Kidney epithelial cell (primary cell): ENCODE measurements at regions not wholly inside any gene's neighbourhood (a gene's known extent, or its start where the extent isn't known, plus 50 kb on each side); places are given as distances from the start of the nearest gene placed in this dataset.

Experiments
- DNase-seq: peaks from one replicate; pipeline ENCODE4 v3.0.0-alpha.2; 2010; ENCODE audit warnings: low read depth
- H3K27me3 ChIP-seq: 2 replicates; pipeline ENCODE4 v1.6.0; 2011; ENCODE audit warnings: low read length; ENCODE audit not compliant: control insufficient read depth, insufficient read depth
- H3K36me3 ChIP-seq: 2 replicates; pipeline ENCODE4 v1.5.1; 2011; ENCODE audit warnings: low read length; ENCODE audit not compliant: control insufficient read depth, insufficient read depth
- H3K4me3 ChIP-seq: 2 replicates; pipeline ENCODE4 v1.5.1; 2011; ENCODE audit warnings: low read depth, mild to moderate bottlenecking, control low read depth, low read length
- CTCF ChIP-seq: IDR thresholded peaks from 2 replicates; pipeline ENCODE4 v1.5.1; 2011; ENCODE audit warnings: mild to moderate bottlenecking, moderate library complexity, low read length, control low read depth, inconsistent platforms; ENCODE audit not compliant: insufficient read depth, poor library complexity, severe bottlenecking

- no peaks in the 10 kb centered on the region for H3K27me3 ChIP-seq
- no peak for TF ChIP-seq CTCF
- no peaks in the 10 kb centered on the region for H3K36me3 ChIP-seq
- DNase-seq: no peak
- H3K4me3 ChIP-seq: no peak overlapping the region
Measured at GRCh38 chr5:68409259-68409658, 193.7 kb downstream of the PIK3R1 start.

GRCh38 chr5:68411161-68411560, 195.6 kb downstream of the PIK3R1 start:
- H3K4me3 ChIP-seq: no peak overlapping the region
- DNase-seq: no peak
- TF ChIP-seq CTCF: no peak
- no peaks in the 10 kb centered on the region for H3K27me3 ChIP-seq
- no peaks in the 10 kb centered on the region for H3K36me3 ChIP-seq

GRCh38 chr5:68415177-68416085, 199.9 kb downstream of the PIK3R1 start:
- Histone ChIP-seq H3K36me3 (no peaks in the 10 kb centered on the region), H3K27me3 (no peaks in the 10 kb centered on the region), H3K4me3 (no peak overlapping the region)
- no peak for DNase-seq
- no peak for TF ChIP-seq CTCF

GRCh38 chr5:68416714-68417113, 201.2 kb downstream of the PIK3R1 start:
- H3K4me3 ChIP-seq: no peak overlapping the region
- no peaks in the 10 kb centered on the region for H3K27me3 ChIP-seq
- TF ChIP-seq CTCF: no peak
- H3K36me3 ChIP-seq: no peaks in the 10 kb centered on the region
- no peak for DNase-seq

- no peak for DNase-seq
- TF ChIP-seq CTCF: no peak
- H3K36me3 ChIP-seq: no peaks in the 10 kb centered on the region
Measured at GRCh38 chr5:68418201-68418600, 202.6 kb downstream of the PIK3R1 start.

GRCh38 chr5:68418680-68419079, 203.1 kb downstream of the PIK3R1 start:
- Histone ChIP-seq H3K36me3 (no peaks in the 10 kb centered on the region), H3K27me3 (no peaks in the 10 kb centered on the region), H3K4me3 (no peak overlapping the region)
- TF ChIP-seq CTCF: no peak
- no peak for DNase-seq

More at GRCh38 chr5:68418201-68418600, 202.6 kb downstream of the PIK3R1 start:
- Histone ChIP-seq H3K4me3 (no peak overlapping the region), H3K27me3 (no peaks in the 10 kb centered on the region)
